Gastrocnemius medialis (tissue), 4 donors: ENCODE measurements at regions not wholly inside any gene's neighbourhood (a gene's known extent, or its start where the extent isn't known, plus 50 kb on each side); places are given as distances from the start of the nearest gene placed in this dataset.

Source experiments
- ATAC-seq, 2 donors: fragments of 150-250 bp; one replicate each; pipeline ENCODE4 v1.9.1; 2016
- DNase-seq, 2 donors: peaks; one replicate each; pipeline ENCODE4 v3.0.0-alpha.2; 2019
- H3K27ac ChIP-seq, 4 donors: fragments of 200-600 bp; sonication (generic); 1 replicate in 1 of 4; 2 replicates in 3 of 4; pipeline ENCODE4 v1.5.1; 2016 to 2018; ENCODE audit warnings: mild to moderate bottlenecking in 2 of 4, moderate library complexity in 1 of 4
- H3K27me3 ChIP-seq, 3 donors: fragments of 200-600 bp; sonication (generic) in 2 of 3; 1 replicate in 1 of 3; 2 replicates in 2 of 3; pipeline versions ENCODE4 v1.5.1 to v1.6.0; 2016 to 2019; ENCODE audit warnings: mild to moderate bottlenecking in 1 of 3, moderate library complexity in 1 of 3
- H3K36me3 ChIP-seq, 2 donors: fragments of 200-600 bp; sonication (generic) in 1 of 2; one replicate each; pipeline ENCODE4 v1.5.1; 2017 to 2018
- H3K4me1 ChIP-seq, 2 donors: fragments of 200-600 bp; sonication (generic) in 1 of 2; one replicate each; pipeline ENCODE4 v1.5.1; 2016 to 2017; ENCODE audit warnings: mild to moderate bottlenecking in 2 of 2
- H3K4me3 ChIP-seq, 4 donors: fragments of 200-600 bp; sonication (generic) in 3 of 4; 1 replicate in 1 of 4; 2 replicates in 3 of 4; pipeline ENCODE4 v1.5.1; 2016 to 2019; ENCODE audit warnings: mild to moderate bottlenecking in 2 of 4
- H3K9me3 ChIP-seq, 3 donors: fragments of 200-600 bp; sonication (generic) in 2 of 3; 1 replicate in 1 of 3; 2 replicates in 2 of 3; pipeline ENCODE4 v1.5.1; 2016 to 2019
- CTCF ChIP-seq, 5 experiments: fragments of 450-650 bp in 3 of 5; fragments of 200-600 bp in 2 of 5; sonication (generic) in 2 of 5; IDR thresholded peaks in 4 of 5; conservative IDR thresholded peaks in 1 of 5; 1 replicate in 4 of 5; 2 replicates in 1 of 5; pipeline ENCODE4 v1.5.1; 2016 to 2019; ENCODE audit warnings: antibody characterized with exemption in 5 of 5, mild to moderate bottlenecking in 3 of 5, moderate library complexity in 3 of 5
- POLR2A ChIP-seq, 2 donors: fragments of 450-650 bp; IDR thresholded peaks; one replicate each; pipeline ENCODE4 v1.6.1; 2017; ENCODE audit warnings: antibody characterized with exemption in 2 of 2, mild to moderate bottlenecking in 2 of 2, moderate library complexity in 2 of 2
- in situ Hi-C, 4 donors: fragments of 200-750 bp; cut with MboI; loops; one replicate each; pipeline versions ENCODE4 v1.15.0 to v1.8.0; 2017; ENCODE audit warnings: low sequenced_read_pairs in 4 of 4
- intact Hi-C: fragments of 100-400 bp; cut with DNase I; formaldehyde crosslinking; loops from one replicate; pipeline ENCODE4 v1.15.1; 2023; ENCODE audit warnings: low total_unique reads

GRCh38 chr6:66326228-66326627 is 619.2 kb upstream of the EYS start:
- intact Hi-C loops, result no loop called here

GRCh38 chr6:66321017-66321416 is 614.0 kb upstream of the EYS start:
- ATAC-seq (no peak), DNase-seq (no peak)
- no peak overlapping the region for H3K4me3 ChIP-seq
- no peaks in the 10 kb centered on the region for H3K9me3 ChIP-seq
- no peaks in the 10 kb centered on the region for H3K4me1 ChIP-seq
- no peak overlapping the region for H3K27ac ChIP-seq
- intact Hi-C loops, result no loop called here
- TF ChIP-seq CTCF (IDR thresholded peaks at IDR 0.05 in 4 of 5, conservative IDR thresholded peaks at IDR 0.05 in 1 of 5), result no peak
- no peak for TF ChIP-seq POLR2A (IDR thresholded peaks at IDR 0.05)
- H3K36me3 ChIP-seq, result no peaks in the 10 kb centered on the region
- no peaks in the 10 kb centered on the region for H3K27me3 ChIP-seq
- in situ Hi-C loops, result no loop called here

More at GRCh38 chr6:66326228-66326627, 619.2 kb upstream of the EYS start:
- in situ Hi-C loops, result no loop called here
- no peak for ATAC-seq
- no peaks in the 10 kb centered on the region for H3K27me3 ChIP-seq
- H3K36me3 ChIP-seq, result no peaks in the 10 kb centered on the region
- TF ChIP-seq CTCF (IDR thresholded peaks at IDR 0.05 in 4 of 5, conservative IDR thresholded peaks at IDR 0.05 in 1 of 5), result no peak
- TF ChIP-seq POLR2A (IDR thresholded peaks at IDR 0.05), result no peak
- H3K4me3 ChIP-seq, result no peak overlapping the region
- no peaks in the 10 kb centered on the region for H3K4me1 ChIP-seq
- no peaks in the 10 kb centered on the region for H3K9me3 ChIP-seq
- no peak for DNase-seq
- no peak overlapping the region for H3K27ac ChIP-seq

- H3K4me3 ChIP-seq, result no peak overlapping the region
- no peaks in the 10 kb centered on the region for H3K27me3 ChIP-seq
- H3K27ac ChIP-seq, result no peak overlapping the region
- intact Hi-C loops (no loop called here), in situ Hi-C loops (no loop called here)
- H3K36me3 ChIP-seq, result no peaks in the 10 kb centered on the region
- DNase-seq, result no peak
- TF ChIP-seq POLR2A (IDR thresholded peaks at IDR 0.05) (no peak), CTCF (IDR thresholded peaks at IDR 0.05 in 4 of 5, conservative IDR thresholded peaks at IDR 0.05 in 1 of 5) (no peak)
- no peaks in the 10 kb centered on the region for H3K4me1 ChIP-seq
- no peak for ATAC-seq
- H3K9me3 ChIP-seq, result no peaks in the 10 kb centered on the region
These were observed 600.5 kb upstream of the EYS start for GRCh38 chr6:66307490-66307889.

GRCh38 chr6:66291905-66292304 is 584.9 kb upstream of the EYS start:
- DNase-seq, result no peak
- no peaks in the 10 kb centered on the region for H3K27me3 ChIP-seq
- in situ Hi-C loops (no loop called here), intact Hi-C loops (no loop called here)
- H3K27ac ChIP-seq, result no peak overlapping the region
- TF ChIP-seq POLR2A (IDR thresholded peaks at IDR 0.05) (no peak), CTCF (IDR thresholded peaks at IDR 0.05 in 4 of 5, conservative IDR thresholded peaks at IDR 0.05 in 1 of 5) (no peak)
- H3K4me3 ChIP-seq, result no peak overlapping the region
- no peaks in the 10 kb centered on the region for H3K36me3 ChIP-seq
- H3K9me3 ChIP-seq, result no peaks in the 10 kb centered on the region
- ATAC-seq, result no peak
- no peaks in the 10 kb centered on the region for H3K4me1 ChIP-seq

GRCh38 chr6:66289889-66290288 is 582.9 kb upstream of the EYS start:
- H3K4me3 ChIP-seq, result no peak overlapping the region
- H3K27ac ChIP-seq, result no peak overlapping the region
- no peaks in the 10 kb centered on the region for H3K27me3 ChIP-seq
- H3K9me3 ChIP-seq, result no peaks in the 10 kb centered on the region
- DNase-seq, result no peak
- TF ChIP-seq CTCF (IDR thresholded peaks at IDR 0.05 in 4 of 5, conservative IDR thresholded peaks at IDR 0.05 in 1 of 5) (no peak), POLR2A (IDR thresholded peaks at IDR 0.05) (no peak)
- in situ Hi-C loops, result no loop called here
- intact Hi-C loops, result no loop called here
- H3K36me3 ChIP-seq, result no peaks in the 10 kb centered on the region
- ATAC-seq, result no peak
- no peaks in the 10 kb centered on the region for H3K4me1 ChIP-seq
